HPDE6-E6E7 (cell line): ENCODE measurements at regions not wholly inside any gene's neighbourhood (a gene's known extent, or its start where the extent isn't known, plus 50 kb on each side); places are given as distances from the start of the nearest gene placed in this dataset.
A peak's percentile ranks its signal among the peaks of the same experiment; 100 is the strongest.

Experiments used
- DNase-seq: peaks from one replicate; pipeline ENCODE4 v3.0.0; 2011; ENCODE audit warnings: missing footprints; ENCODE audit errors: extremely low spot score

- DNase-seq: no peak
These were observed 405.4 kb downstream of the ZSWIM6 start for GRCh38 chr5:61737301-61737963.

DNA sequence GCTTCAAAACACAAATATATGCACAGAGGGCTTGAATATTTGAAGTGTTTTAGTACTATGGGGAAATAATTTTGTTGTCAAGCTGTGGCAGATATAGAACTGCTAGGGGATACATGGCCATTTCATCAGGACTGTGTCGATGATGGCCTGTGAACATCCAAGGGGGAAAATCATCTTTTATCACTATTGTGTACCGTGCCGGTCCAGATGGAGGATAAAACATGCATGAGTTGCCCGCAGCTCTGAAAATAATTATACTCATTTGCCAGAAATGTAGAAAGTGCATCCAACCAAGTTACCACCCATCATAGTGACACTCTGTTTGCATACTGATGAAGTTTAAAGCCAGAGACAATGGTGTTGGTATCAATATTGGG lies 405.9 kb downstream of the ZSWIM6 start:
- no peak for DNase-seq

GRCh38 chr5:61738446-61738845 lies 406.4 kb downstream of the ZSWIM6 start:
- DNase-seq: no peak

GRCh38 chr5:61744690-61745619 lies 412.9 kb downstream of the ZSWIM6 start:
- DNase-seq: no peak

DNA sequence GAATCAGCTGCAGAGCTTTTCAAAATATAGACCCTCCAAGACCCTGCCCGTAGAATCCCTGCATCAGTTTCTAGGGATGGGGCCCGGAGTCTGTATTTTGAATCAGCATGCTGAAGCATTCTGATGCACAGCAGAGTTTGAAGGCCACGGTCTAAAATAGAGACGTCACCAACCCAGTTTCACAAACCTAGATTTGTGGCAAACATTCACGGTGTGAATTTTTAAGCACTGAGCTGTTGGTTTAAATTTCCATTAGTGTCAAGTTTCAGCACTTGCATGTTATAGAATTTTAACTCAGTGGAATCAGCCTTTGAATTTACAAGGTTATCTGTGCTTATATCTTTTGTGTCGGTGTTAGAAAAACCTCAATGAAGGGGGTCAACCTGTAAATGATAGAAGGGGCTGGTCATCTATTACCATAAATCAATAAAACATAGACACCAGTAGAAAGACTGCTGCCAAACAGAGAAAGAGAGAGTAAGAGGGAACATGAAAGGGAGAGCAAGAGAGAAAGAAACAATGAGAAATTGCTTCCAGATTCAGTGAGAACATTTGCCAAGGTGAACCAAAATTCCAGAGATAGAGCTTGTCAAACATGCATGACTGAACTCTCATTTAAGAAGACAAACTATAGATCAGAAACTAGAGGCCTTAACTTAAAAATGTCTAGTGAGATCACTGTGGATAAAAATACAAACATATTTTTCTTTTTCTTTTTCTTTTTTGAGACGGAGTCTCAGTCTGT lies 414.9 kb downstream of the ZSWIM6 start:
- no peak for DNase-seq

DNA sequence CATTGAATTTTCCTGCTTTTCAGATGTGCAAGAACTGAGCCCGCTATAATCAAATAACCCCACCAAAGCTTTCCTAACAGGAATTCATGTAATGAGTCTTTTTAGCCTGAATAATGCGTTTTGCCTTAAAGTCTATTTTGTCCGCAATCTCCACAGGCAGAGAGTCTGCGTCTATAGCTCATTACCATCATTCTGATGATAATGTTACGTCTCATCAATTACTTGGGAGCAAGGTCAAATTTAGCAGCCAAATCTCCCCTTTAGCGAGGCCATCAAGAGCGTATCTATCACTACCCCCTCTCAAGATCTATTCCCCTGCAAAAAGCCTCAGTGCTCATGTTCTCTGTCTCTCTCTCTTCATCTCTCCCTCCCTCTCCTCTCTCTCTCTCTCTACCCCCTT lies 416.1 kb downstream of the ZSWIM6 start:
- DNase-seq: no peak

DNA sequence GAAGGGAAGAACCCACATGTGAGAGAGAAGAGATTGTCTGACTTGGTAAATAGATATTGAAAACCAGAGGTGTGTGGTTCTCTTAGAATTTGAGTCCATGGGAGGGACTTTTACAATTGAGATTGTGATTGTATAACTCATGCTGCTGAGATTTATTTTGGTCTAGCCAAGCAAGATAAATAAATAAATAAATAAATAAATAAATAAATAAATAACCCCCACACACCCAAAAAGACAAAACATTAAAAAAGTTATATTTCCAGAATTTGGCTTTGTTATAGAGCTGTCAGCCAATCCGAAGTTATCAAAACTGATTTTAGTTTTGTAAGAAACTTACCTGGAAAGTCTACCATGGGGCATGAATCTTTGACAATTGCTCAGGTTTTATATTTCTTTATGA lies 416.6 kb downstream of the ZSWIM6 start:
- DNase-seq: no peak

DNA sequence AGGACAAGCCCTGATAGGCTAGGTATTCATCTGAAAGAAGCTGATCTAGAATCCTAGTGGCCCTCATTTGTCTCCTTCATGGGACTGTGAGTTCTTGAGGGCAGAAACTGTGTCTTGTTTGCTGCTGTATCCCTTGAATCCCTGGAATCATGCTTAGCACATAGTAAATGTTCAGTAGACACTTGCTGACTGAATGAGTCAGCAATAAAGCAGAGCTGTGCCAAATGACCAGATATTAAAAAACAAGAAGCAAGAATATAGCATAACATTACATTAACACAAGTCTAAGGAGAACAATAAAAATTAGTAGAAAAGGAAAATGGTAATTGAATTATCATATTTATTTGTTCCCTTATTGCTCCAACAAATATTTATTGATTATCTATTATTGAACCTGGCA lies 420.5 kb downstream of the ZSWIM6 start:
- no peak for DNase-seq

DNA sequence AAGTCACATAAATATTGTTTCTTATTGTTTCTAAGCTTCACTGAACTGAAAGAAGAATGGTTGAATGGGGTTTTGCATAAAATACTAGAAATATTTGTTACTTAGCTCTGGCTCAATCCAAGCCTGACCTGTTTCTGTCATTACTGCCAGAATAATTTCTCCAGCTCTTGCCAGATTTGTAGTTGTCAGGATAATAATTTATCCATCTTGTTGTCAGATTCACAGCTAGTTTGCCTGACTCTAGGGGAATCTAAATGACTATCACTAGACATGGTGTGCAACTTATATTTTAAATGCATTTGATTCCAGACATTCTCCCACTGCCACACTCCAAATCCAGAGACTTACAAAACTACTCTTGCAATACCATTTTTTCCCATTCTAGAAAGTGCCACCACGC lies 422.7 kb downstream of the ZSWIM6 start:
- no peak for DNase-seq

- DNase-seq: no peak
These were observed 423.7 kb downstream of the ZSWIM6 start for GRCh38 chr5:61755726-61756222.

DNA sequence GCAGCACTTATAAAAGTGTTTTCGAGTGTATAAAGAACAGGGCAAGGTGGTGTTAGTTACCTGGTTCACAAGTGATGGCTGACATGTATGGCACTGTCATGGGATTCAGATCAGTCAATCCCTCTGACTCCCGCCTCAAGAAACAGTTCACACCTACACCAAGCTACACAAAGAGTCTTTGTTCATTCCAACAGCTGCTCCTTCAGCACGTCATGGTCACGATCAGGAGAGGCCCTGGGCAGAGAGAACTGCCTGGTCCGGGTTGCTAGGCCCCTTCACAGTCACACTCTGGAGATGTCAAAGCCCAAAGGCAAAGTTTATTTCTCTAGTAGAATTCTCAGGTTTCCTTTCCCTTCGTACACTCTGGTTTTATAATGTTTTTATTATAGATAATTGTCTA lies 426.7 kb downstream of the ZSWIM6 start:
- no peak for DNase-seq

- no peak for DNase-seq
These were observed 433.4 kb downstream of the ZSWIM6 start for GRCh38 chr5:61765471-61765870.

GRCh38 chr5:61766141-61766540 lies 434.1 kb downstream of the ZSWIM6 start:
- no peak for DNase-seq

DNA sequence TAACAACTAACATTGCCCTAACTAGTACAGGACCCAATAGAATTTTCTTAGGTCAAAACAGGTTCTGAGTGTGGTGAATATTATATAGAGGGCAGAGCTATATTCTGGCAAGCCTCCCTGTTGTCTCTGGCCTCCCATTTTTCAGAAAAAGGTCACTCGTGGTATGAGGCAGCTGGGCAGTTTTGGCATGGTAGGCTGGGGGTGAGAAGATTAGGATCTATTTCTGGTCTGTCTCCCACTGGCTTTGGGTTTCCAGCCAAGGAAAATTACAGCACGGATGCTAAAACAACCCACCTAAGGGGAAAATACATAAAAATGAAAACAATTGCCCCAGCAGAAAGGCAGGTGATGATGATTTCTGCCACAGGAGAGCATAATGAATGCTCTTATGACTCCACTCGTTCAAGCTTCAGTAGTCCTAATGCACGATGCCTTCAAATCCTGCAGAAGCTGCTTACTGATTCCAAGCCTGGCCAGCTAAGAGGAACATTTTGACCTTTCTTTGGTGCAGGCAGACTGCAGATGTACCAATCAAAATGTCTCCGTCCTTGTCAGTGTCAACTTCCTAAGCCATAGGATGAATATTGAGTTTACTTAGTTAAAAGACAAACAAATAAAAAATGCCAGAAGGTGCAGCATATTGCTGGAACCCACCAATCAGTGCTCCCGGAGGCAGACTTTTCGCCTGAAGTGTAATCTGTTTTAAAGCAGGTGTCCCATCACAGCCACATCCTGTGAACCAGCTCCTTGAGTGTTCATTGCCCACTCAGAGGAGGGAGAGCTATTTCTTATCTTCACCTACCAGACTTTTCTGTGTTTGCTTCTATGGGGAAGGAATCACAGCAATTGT lies 435.4 kb downstream of the ZSWIM6 start:
- no peak for DNase-seq

DNA sequence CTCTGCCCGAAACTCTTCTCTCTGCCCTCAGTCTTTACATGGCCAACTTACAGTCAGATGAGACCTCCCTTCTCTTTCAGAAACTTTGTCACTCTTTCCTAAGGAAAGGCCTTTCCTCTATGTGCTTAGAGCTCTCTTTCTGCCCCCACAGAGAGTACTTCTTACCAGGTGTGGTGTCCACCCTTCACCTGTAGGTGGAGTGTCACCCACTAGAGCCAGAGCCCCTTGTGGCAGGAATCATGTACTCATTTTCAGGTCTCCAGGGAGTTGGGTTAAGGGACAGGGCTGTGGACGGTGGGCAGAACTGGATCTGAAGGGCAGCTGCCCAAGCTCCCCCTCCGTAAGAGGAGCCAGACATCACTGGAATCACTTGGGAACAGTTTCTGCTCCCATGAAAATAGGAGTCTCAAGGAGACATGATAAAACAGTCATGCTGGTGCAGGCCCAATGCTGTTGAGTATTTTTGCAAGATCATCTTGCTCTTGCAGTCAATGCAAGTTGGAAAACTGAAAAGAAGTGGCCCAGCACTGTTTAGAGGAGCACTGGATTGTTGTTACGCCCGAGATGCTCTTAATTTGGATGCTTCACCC lies 436.7 kb downstream of the ZSWIM6 start:
- peak; percentile 80 for DNase-seq

GRCh38 chr5:61771062-61771461 lies 439.0 kb downstream of the ZSWIM6 start:
- no peak for DNase-seq

GRCh38 chr5:61771808-61772207 lies 439.8 kb downstream of the ZSWIM6 start:
- DNase-seq: no peak

DNA sequence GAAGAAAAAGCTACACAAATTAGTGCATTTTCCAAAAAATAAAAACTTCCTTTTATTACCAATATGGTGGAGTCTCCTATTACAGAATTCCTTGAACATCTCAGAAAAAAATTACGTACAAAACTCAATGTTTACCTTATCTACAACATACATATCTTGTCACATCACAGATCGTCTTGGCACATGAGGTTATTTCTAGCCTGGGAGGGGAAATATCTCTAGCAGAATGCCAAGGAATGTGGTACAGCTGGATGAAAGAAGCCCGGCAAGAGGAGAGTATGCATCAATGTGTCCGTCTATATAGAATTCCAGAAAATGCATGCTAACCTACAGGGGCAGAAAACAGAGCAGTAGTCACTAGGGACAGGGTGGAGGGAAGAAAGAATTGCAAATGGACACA lies 443.8 kb downstream of the ZSWIM6 start:
- no peak for DNase-seq

DNA sequence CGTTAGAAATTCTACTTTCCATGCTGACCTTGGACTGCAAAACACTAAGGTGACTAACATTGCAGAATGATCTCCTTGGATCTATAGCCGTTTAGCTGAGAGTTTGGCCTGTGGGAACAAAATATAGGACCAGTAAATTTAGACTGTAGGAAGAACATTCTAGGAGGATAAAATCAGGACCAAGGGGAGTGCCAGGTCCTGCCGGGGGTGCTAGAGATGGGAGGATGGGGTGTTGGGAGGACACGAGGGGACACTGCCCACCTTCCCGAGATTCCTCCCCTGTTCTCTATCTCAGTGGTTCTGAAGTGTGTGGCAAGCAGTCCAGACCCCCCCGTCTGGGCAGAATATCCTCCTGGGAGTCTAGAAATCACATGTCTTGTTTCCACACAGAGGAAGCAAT lies 445.2 kb downstream of the ZSWIM6 start:
- DNase-seq: no peak

- DNase-seq: no peak
These were observed 447.7 kb downstream of the ZSWIM6 start for GRCh38 chr5:61779743-61780142.

GRCh38 chr5:61783481-61783880 lies 451.4 kb downstream of the ZSWIM6 start:
- DNase-seq: no peak
